ENCODE measurements at regions not wholly inside any gene's neighbourhood (a gene's known extent, or its start where the extent isn't known, plus 50 kb on each side); places are given as distances from the start of the nearest gene placed in this dataset.

GRCh38 chr5:34486160-34486848 is 169.8 kb upstream of the RAI14 start:
- H3K4me1 ChIP-seq (ENCODE audit: low read length), result peaks cover 34% of the 10 kb centered on the region
- H4K20me1 ChIP-seq (ENCODE audit: insufficient read depth, low read length), result no peaks in the 10 kb centered on the region
- no peak overlapping the region for H3K27ac ChIP-seq (ENCODE audit: low read length)
- no peaks in the 10 kb centered on the region for H3K9me3 ChIP-seq (ENCODE audit: insufficient read depth, low read length)
- H3K4me2 ChIP-seq (ENCODE audit: low read length), result peak overlapping the region; percentile 60
- TF ChIP-seq, protein P1, sequence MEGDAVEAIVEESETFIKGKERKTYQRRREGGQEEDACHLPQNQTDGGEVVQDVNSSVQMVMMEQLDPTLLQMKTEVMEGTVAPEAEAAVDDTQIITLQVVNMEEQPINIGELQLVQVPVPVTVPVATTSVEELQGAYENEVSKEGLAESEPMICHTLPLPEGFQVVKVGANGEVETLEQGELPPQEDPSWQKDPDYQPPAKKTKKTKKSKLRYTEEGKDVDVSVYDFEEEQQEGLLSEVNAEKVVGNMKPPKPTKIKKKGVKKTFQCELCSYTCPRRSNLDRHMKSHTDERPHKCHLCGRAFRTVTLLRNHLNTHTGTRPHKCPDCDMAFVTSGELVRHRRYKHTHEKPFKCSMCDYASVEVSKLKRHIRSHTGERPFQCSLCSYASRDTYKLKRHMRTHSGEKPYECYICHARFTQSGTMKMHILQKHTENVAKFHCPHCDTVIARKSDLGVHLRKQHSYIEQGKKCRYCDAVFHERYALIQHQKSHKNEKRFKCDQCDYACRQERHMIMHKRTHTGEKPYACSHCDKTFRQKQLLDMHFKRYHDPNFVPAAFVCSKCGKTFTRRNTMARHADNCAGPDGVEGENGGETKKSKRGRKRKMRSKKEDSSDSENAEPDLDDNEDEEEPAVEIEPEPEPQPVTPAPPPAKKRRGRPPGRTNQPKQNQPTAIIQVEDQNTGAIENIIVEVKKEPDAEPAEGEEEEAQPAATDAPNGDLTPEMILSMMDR (IDR thresholded peaks at IDR 0.05; ENCODE audit: low read depth, low read length), result peak; percentile 86
- TF ChIP-seq EZH2phosphoT487 (IDR thresholded peaks at IDR 0.05; ENCODE audit: low read depth), result no peak
- peak overlapping the region; percentile 46; the same call in 1 of the 2 replicates for H2AFZ ChIP-seq (ENCODE audit: low read depth, low read length)
- H3K9ac ChIP-seq (ENCODE audit: low read length), result 0 out of 2 replicates have a peak overlapping the region, but pooled peaks have one; percentile 2
- H3K79me2 ChIP-seq (ENCODE audit: low read length), result no peaks in the 10 kb centered on the region
- H3K36me3 ChIP-seq (replicated peaks; ENCODE audit: low read depth, low read length), result no peaks in the 10 kb centered on the region
- H3K4me3 ChIP-seq (ENCODE audit: low read length), result peak overlapping the region; percentile 21; the same call in 1 of the 2 replicates
- no peaks in the 10 kb centered on the region for H3K27me3 ChIP-seq (ENCODE audit: low read depth, low read length)

GRCh38 chr5:34486849-34487158 is 169.3 kb upstream of the RAI14 start:
- Histone ChIP-seq H3K27me3 (ENCODE audit: low read depth, low read length) (no peaks in the 10 kb centered on the region), H3K4me1 (ENCODE audit: low read length) (peaks cover 34% of the 10 kb centered on the region), H3K27ac (ENCODE audit: low read length) (no peak overlapping the region)

GRCh38 chr5:34487159-34487879 is 168.8 kb upstream of the RAI14 start:
- TF ChIP-seq EZH2phosphoT487 (IDR thresholded peaks at IDR 0.05; ENCODE audit: low read depth), result no peak
- TF ChIP-seq, protein P1 (IDR thresholded peaks at IDR 0.05; ENCODE audit: low read depth, low read length), result no peak
- Histone ChIP-seq H4K20me1 (ENCODE audit: insufficient read depth, low read length) (no peaks in the 10 kb centered on the region), H3K79me2 (ENCODE audit: low read length) (no peaks in the 10 kb centered on the region), H3K36me3 (replicated peaks; ENCODE audit: low read depth, low read length) (no peaks in the 10 kb centered on the region), H3K4me2 (ENCODE audit: low read length) (0 out of 2 replicates have a peak overlapping the region, but pooled peaks have one; percentile 9), H3K4me3 (ENCODE audit: low read length) (no peak overlapping the region), H3K27me3 (ENCODE audit: low read depth, low read length) (no peaks in the 10 kb centered on the region), H3K27ac (ENCODE audit: low read length) (no peak overlapping the region), H3K4me1 (ENCODE audit: low read length) (peaks cover 34% of the 10 kb centered on the region), H3K9ac (ENCODE audit: low read length) (no peak overlapping the region), H3K9me3 (ENCODE audit: insufficient read depth, low read length) (no peaks in the 10 kb centered on the region), H2AFZ (ENCODE audit: low read depth, low read length) (peak overlapping the region; percentile 65)

More at GRCh38 chr5:34486849-34487158, 169.3 kb upstream of the RAI14 start:
- Histone ChIP-seq H3K36me3 (replicated peaks; ENCODE audit: low read depth, low read length) (no peaks in the 10 kb centered on the region), H3K79me2 (ENCODE audit: low read length) (no peaks in the 10 kb centered on the region), H2AFZ (ENCODE audit: low read depth, low read length) (peak overlapping the region; percentile 46; the same call in 1 of the 2 replicates), H3K9ac (ENCODE audit: low read length) (no peak overlapping the region), H4K20me1 (ENCODE audit: insufficient read depth, low read length) (no peaks in the 10 kb centered on the region), H3K4me3 (ENCODE audit: low read length) (no peak overlapping the region), H3K9me3 (ENCODE audit: insufficient read depth, low read length) (no peaks in the 10 kb centered on the region), H3K4me2 (ENCODE audit: low read length) (peak overlapping the region; percentile 60)
- TF ChIP-seq, protein P1 (IDR thresholded peaks at IDR 0.05; ENCODE audit: low read depth, low read length), result no peak
- TF ChIP-seq EZH2phosphoT487 (IDR thresholded peaks at IDR 0.05; ENCODE audit: low read depth), result no peak

DNA sequence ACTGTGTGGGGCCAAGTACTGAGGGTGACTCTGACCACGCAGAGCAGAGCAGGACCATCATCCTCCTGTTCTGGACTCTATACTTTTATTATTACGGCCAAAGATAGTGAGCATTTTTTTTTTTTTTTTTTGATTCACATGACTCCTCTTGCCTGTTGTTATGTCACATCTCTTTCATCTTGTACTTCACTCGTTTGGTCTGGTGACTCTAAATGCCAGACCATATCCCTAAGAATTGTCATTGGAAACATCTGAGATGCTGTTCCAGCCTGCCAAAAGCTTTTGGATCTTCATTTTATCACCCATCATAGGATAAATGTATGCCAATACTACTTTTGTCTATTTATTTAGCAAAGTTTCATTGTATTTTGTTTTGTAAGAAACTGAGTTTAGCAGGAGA is 168.2 kb upstream of the RAI14 start:
- Histone ChIP-seq H3K9ac (ENCODE audit: low read length) (no peak overlapping the region), H3K79me2 (ENCODE audit: low read length) (no peaks in the 10 kb centered on the region), H4K20me1 (ENCODE audit: insufficient read depth, low read length) (no peaks in the 10 kb centered on the region), H3K4me3 (ENCODE audit: low read length) (no peak overlapping the region), H3K27me3 (ENCODE audit: low read depth, low read length) (no peaks in the 10 kb centered on the region), H3K27ac (ENCODE audit: low read length) (no peak overlapping the region), H3K36me3 (replicated peaks; ENCODE audit: low read depth, low read length) (no peaks in the 10 kb centered on the region), H3K9me3 (ENCODE audit: insufficient read depth, low read length) (no peaks in the 10 kb centered on the region), H3K4me1 (ENCODE audit: low read length) (peaks cover 34% of the 10 kb centered on the region), H2AFZ (ENCODE audit: low read depth, low read length) (peak overlapping the region; percentile 65; the same call in 1 of the 2 replicates), H3K4me2 (ENCODE audit: low read length) (no peak overlapping the region)
- TF ChIP-seq EZH2phosphoT487 (IDR thresholded peaks at IDR 0.05; ENCODE audit: low read depth), result no peak
- TF ChIP-seq, protein P1 (IDR thresholded peaks at IDR 0.05; ENCODE audit: low read depth, low read length), result no peak

All from OCI-LY3 (cell line).